ENCODE measurements at regions not wholly inside any gene's neighbourhood (a gene's known extent, or its start where the extent isn't known, plus 50 kb on each side); places are given as distances from the start of the nearest gene placed in this dataset.

DNA sequence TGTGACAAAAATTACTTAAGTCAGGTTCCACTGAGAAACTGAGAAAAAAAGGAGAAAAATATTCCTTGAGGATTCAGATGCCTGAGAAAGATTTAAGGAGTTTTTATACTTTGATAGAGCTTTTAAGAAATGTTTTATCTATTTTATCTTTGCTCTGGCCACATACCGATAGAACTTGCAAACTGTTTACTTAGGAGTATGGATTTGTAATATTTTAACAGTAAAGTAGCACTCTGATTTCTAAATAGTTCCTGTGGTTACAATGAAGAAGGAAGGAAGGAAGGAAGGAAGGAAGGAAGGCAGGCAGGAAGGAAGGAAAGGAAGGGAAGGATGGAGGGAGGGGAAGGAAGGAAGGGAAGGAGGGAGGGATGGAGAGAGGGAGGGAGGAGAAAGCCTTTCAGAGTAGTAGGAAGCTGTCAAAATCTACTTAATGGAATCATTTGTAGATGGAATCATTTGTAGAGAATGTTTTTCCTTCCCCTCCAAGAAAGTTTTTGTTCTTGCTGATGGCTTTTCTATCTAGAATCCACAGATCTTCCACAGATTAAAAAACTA lies 489.0 kb upstream of the ANKRD30A start:
- H3K27ac ChIP-seq = no peak overlapping the region
- no peak for TF ChIP-seq POLR2AphosphoS5 (IDR thresholded peaks at IDR 0.05)
- no peak for TF ChIP-seq EP300 (IDR thresholded peaks at IDR 0.05)
- TF ChIP-seq, protein P1, sequence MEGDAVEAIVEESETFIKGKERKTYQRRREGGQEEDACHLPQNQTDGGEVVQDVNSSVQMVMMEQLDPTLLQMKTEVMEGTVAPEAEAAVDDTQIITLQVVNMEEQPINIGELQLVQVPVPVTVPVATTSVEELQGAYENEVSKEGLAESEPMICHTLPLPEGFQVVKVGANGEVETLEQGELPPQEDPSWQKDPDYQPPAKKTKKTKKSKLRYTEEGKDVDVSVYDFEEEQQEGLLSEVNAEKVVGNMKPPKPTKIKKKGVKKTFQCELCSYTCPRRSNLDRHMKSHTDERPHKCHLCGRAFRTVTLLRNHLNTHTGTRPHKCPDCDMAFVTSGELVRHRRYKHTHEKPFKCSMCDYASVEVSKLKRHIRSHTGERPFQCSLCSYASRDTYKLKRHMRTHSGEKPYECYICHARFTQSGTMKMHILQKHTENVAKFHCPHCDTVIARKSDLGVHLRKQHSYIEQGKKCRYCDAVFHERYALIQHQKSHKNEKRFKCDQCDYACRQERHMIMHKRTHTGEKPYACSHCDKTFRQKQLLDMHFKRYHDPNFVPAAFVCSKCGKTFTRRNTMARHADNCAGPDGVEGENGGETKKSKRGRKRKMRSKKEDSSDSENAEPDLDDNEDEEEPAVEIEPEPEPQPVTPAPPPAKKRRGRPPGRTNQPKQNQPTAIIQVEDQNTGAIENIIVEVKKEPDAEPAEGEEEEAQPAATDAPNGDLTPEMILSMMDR (IDR thresholded peaks at IDR 0.05) = no peak
- no peak for TF ChIP-seq POLR2A (IDR thresholded peaks at IDR 0.05)
- H3K9me3 ChIP-seq = peaks cover 0 to 10% (median 0%) of the 10 kb centered on the region in 4 donors
- WGBS, 5 donors = 10 to 30% (median 17%) methylated on average over 1 of the region's 1 CpG
- H3K27me3 ChIP-seq = peaks cover 0 to 4% (median 0%) of the 10 kb centered on the region in 3 donors
- H3K36me3 ChIP-seq = no peaks in the 10 kb centered on the region
- H3K4me1 ChIP-seq = no peaks in the 10 kb centered on the region
- intact Hi-C loops (cut with DNase I; ENCODE audit: low total_unique reads) = no loop called here
- no peak overlapping the region for H3K4me3 ChIP-seq
- no peak for DNase-seq

- Histone ChIP-seq H3K27me3 (no peaks in the 10 kb centered on the region), H3K4me1 (no peaks in the 10 kb centered on the region), H3K36me3 (no peaks in the 10 kb centered on the region), H3K27ac (no peak overlapping the region), H3K9me3 (peaks cover 0 to 13% (median 0%) of the 10 kb centered on the region in 4 donors), H3K4me3 (no peak overlapping the region)
- intact Hi-C loops (cut with DNase I; ENCODE audit: low total_unique reads) = no loop called here
- TF ChIP-seq POLR2A (IDR thresholded peaks at IDR 0.05) (no peak), EP300 (IDR thresholded peaks at IDR 0.05) (no peak), POLR2AphosphoS5 (IDR thresholded peaks at IDR 0.05) (no peak)
- TF ChIP-seq, protein P1 (IDR thresholded peaks at IDR 0.05) = no peak
- DNase-seq = no peak
- 59 to 69% (median 66%) methylated on average over 4 of the region's 4 CpGs for WGBS, 5 donors
Observed at GRCh38 chr10:36634916-36635315, 490.5 kb upstream of the ANKRD30A start.

GRCh38 chr10:36630267-36630666 lies 495.1 kb upstream of the ANKRD30A start:
- no peaks in the 10 kb centered on the region for H3K4me1 ChIP-seq
- DNase-seq = no peak
- no peak overlapping the region for H3K4me3 ChIP-seq
- H3K27ac ChIP-seq = no peak overlapping the region
- no peaks in the 10 kb centered on the region for H3K36me3 ChIP-seq
- peaks cover 0 to 13% (median 0%) of the 10 kb centered on the region in 4 donors for H3K9me3 ChIP-seq
- intact Hi-C loops (cut with DNase I; ENCODE audit: low total_unique reads) = no loop called here
- TF ChIP-seq POLR2AphosphoS5 (IDR thresholded peaks at IDR 0.05) (no peak), EP300 (IDR thresholded peaks at IDR 0.05) (no peak), POLR2A (IDR thresholded peaks at IDR 0.05) (no peak)
- TF ChIP-seq, protein P1 (IDR thresholded peaks at IDR 0.05) = no peak
- H3K27me3 ChIP-seq = no peaks in the 10 kb centered on the region
- 17 to 34% (median 23%) methylated on average over 3 of the region's 3 CpGs for WGBS, 5 donors

GRCh38 chr10:36629476-36629875 lies 495.9 kb upstream of the ANKRD30A start:
- no peak for DNase-seq
- TF ChIP-seq POLR2AphosphoS5 (IDR thresholded peaks at IDR 0.05) (no peak), POLR2A (IDR thresholded peaks at IDR 0.05) (no peak), EP300 (IDR thresholded peaks at IDR 0.05) (no peak)
- TF ChIP-seq, protein P1 (IDR thresholded peaks at IDR 0.05) = no peak
- Histone ChIP-seq H3K36me3 (no peaks in the 10 kb centered on the region), H3K27me3 (no peaks in the 10 kb centered on the region), H3K4me3 (no peak overlapping the region), H3K4me1 (no peaks in the 10 kb centered on the region), H3K27ac (no peak overlapping the region), H3K9me3 (peaks cover 0 to 13% (median 0%) of the 10 kb centered on the region in 4 donors)
- intact Hi-C loops (cut with DNase I; ENCODE audit: low total_unique reads) = no loop called here
- WGBS, 5 donors = 72 to 97% (median 93%) methylated on average over 2 of the region's 2 CpGs
